ENCODE measurements at regions not wholly inside any gene's neighbourhood (a gene's known extent, or its start where the extent isn't known, plus 50 kb on each side); places are given as distances from the start of the nearest gene placed in this dataset.

DNA sequence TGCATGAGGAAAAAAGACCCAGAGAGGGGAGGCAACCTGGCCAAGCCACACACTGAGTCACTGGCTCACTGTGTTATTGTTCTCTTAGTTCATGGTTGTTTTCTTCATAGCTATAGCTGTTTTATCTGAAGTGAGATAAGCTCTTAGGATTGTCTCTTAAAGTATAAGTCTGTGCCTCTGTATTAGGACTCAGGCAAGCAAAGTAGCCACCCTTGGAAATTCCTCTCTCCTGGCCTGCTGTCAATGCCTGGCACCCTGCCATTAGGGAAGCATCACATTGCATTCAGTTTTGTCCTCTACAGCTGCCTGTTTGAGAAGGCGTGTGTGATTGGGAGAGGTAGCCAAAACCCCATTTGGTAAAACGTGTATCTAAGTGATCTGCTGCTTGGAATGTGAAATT, 147.4 kb upstream of the GLRA1 start:
- no peak overlapping the region for H2AFZ ChIP-seq
- no peaks in the 10 kb centered on the region for H3K27me3 ChIP-seq (ENCODE audit: control insufficient read depth, insufficient read depth, low read length)
- no peak overlapping the region for H3K4me3 ChIP-seq (ENCODE audit: low read depth, low read length)
- H3K4me2 ChIP-seq (ENCODE audit: low read length), result no peak overlapping the region
- H3K36me3 ChIP-seq (ENCODE audit: control insufficient read depth, insufficient read depth, low read length), result no peaks in the 10 kb centered on the region
- H3K79me2 ChIP-seq, result no peaks in the 10 kb centered on the region
- no peak overlapping the region for H3K9ac ChIP-seq
- H3K9me3 ChIP-seq (ENCODE audit: control insufficient read depth, low read length), result no peaks in the 10 kb centered on the region
- no peaks in the 10 kb centered on the region for H3K4me1 ChIP-seq
- H3K27ac ChIP-seq, result no peak overlapping the region
- TF ChIP-seq, protein P1, sequence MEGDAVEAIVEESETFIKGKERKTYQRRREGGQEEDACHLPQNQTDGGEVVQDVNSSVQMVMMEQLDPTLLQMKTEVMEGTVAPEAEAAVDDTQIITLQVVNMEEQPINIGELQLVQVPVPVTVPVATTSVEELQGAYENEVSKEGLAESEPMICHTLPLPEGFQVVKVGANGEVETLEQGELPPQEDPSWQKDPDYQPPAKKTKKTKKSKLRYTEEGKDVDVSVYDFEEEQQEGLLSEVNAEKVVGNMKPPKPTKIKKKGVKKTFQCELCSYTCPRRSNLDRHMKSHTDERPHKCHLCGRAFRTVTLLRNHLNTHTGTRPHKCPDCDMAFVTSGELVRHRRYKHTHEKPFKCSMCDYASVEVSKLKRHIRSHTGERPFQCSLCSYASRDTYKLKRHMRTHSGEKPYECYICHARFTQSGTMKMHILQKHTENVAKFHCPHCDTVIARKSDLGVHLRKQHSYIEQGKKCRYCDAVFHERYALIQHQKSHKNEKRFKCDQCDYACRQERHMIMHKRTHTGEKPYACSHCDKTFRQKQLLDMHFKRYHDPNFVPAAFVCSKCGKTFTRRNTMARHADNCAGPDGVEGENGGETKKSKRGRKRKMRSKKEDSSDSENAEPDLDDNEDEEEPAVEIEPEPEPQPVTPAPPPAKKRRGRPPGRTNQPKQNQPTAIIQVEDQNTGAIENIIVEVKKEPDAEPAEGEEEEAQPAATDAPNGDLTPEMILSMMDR (IDR thresholded peaks at IDR 0.05), result no peak

DNA sequence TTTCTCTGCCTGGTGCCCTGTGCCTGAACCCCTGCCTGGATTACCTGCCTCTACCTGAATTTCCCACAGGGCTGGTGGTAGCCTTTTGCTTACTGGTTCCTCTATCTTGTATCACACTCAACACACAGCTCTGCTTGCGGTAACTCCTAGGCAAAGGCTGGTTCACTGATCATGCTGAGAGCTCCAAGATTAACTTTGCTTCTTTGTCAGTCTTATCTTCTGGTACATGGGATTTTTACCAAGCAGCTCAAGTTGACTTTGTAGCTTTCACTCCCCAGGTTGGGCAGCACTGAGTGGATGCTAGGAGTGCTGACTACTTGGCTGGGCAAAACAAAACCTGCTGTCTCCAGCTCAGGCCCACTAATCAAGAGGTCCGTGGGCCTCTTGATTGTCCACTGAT, 145.9 kb upstream of the GLRA1 start:
- no peak overlapping the region for H3K4me2 ChIP-seq (ENCODE audit: low read length)
- H3K79me2 ChIP-seq, result no peaks in the 10 kb centered on the region
- H3K27me3 ChIP-seq (ENCODE audit: control insufficient read depth, insufficient read depth, low read length), result no peaks in the 10 kb centered on the region
- no peaks in the 10 kb centered on the region for H3K9me3 ChIP-seq (ENCODE audit: control insufficient read depth, low read length)
- H3K36me3 ChIP-seq (ENCODE audit: control insufficient read depth, insufficient read depth, low read length), result no peaks in the 10 kb centered on the region
- H3K4me3 ChIP-seq (ENCODE audit: low read depth, low read length), result no peak overlapping the region
- no peak overlapping the region for H3K9ac ChIP-seq
- TF ChIP-seq, protein P1 (IDR thresholded peaks at IDR 0.05), result no peak
- H3K27ac ChIP-seq, result no peak overlapping the region
- no peaks in the 10 kb centered on the region for H3K4me1 ChIP-seq
- H2AFZ ChIP-seq, result no peak overlapping the region

DNA sequence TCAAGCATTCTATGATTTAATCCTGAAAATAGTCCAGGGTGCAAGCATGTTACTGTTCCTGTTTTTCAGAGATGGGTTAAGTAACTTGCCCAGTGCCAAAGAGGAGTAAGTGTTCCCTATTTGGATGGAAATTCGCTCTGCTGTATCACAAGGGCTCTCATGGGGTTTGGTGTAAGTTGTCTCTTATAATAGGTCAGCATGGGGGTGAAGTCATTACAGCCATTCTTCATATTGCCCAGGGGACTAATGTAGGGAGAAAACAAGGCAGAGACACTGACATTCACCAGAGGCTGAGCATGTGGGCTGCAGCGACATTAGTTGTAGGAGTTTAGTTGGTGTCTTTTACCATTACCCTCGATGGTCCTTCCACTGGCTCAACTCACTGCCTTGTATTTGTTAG, 142.1 kb upstream of the GLRA1 start:
- Histone ChIP-seq H3K79me2 (no peaks in the 10 kb centered on the region), H3K27me3 (ENCODE audit: control insufficient read depth, insufficient read depth, low read length) (no peaks in the 10 kb centered on the region), H3K27ac (no peak overlapping the region), H3K4me2 (ENCODE audit: low read length) (no peak overlapping the region), H3K9ac (no peak overlapping the region), H3K4me3 (ENCODE audit: low read depth, low read length) (no peak overlapping the region), H3K4me1 (peaks cover 4% of the 10 kb centered on the region), H3K9me3 (ENCODE audit: control insufficient read depth, low read length) (no peaks in the 10 kb centered on the region), H3K36me3 (ENCODE audit: control insufficient read depth, insufficient read depth, low read length) (no peaks in the 10 kb centered on the region), H2AFZ (no peak overlapping the region)
- TF ChIP-seq, protein P1 (IDR thresholded peaks at IDR 0.05), result no peak

DNA sequence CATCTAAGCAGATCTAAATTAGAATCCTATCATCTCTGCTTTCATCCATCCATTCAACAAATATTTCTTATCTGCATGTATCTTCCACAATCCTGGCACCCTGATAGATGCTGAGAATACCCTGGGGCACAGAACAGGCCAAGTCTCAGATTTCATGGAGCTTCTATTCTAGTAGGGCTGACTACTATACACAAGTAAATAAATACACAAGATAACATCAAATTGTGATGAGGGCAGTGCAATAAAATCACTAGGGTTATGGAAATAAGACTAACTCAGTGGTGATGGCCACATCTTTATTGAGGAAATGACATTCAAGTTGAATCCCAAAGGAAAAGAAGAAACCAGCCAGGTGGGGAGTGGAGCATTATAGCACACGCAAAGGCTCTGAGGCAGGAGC, 138.4 kb upstream of the GLRA1 start:
- H2AFZ ChIP-seq, result no peak overlapping the region
- peaks cover 4% of the 10 kb centered on the region for H3K4me1 ChIP-seq
- H3K36me3 ChIP-seq (ENCODE audit: control insufficient read depth, insufficient read depth, low read length), result no peaks in the 10 kb centered on the region
- H3K9ac ChIP-seq, result no peak overlapping the region
- H3K27ac ChIP-seq, result no peak overlapping the region
- no peaks in the 10 kb centered on the region for H3K27me3 ChIP-seq (ENCODE audit: control insufficient read depth, insufficient read depth, low read length)
- H3K79me2 ChIP-seq, result no peaks in the 10 kb centered on the region
- H3K4me3 ChIP-seq (ENCODE audit: low read depth, low read length), result no peak overlapping the region
- no peak overlapping the region for H3K4me2 ChIP-seq (ENCODE audit: low read length)
- TF ChIP-seq, protein P1 (IDR thresholded peaks at IDR 0.05), result no peak
- H3K9me3 ChIP-seq (ENCODE audit: control insufficient read depth, low read length), result no peaks in the 10 kb centered on the region

DNA sequence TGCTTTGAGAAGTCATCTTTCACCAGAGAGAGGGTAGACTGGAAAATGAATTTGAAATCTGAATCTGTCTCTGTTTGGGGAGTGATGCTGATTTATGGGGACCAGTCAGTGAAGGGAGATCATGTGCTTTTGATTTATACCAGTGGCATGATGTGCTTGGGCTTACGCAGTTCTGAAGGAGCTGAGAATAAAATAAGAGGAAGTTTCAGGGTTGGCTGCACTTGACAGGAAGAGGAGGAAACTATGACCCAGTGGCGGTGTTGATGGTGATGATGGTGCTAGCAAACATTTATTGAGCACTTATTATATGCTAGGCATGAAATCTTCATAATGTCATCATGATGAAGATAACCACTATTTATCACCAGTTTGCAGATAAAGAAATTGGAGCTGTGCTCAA, 136.4 kb upstream of the GLRA1 start:
- H3K27ac ChIP-seq, result no peak overlapping the region
- TF ChIP-seq, protein P1 (IDR thresholded peaks at IDR 0.05), result no peak
- no peaks in the 10 kb centered on the region for H3K36me3 ChIP-seq (ENCODE audit: control insufficient read depth, insufficient read depth, low read length)
- H3K9me3 ChIP-seq (ENCODE audit: control insufficient read depth, low read length), result no peaks in the 10 kb centered on the region
- H3K27me3 ChIP-seq (ENCODE audit: control insufficient read depth, insufficient read depth, low read length), result no peaks in the 10 kb centered on the region
- no peak overlapping the region for H3K4me2 ChIP-seq (ENCODE audit: low read length)
- H3K9ac ChIP-seq, result no peak overlapping the region
- H3K4me1 ChIP-seq, result peaks cover 4% of the 10 kb centered on the region
- H2AFZ ChIP-seq, result no peak overlapping the region
- H3K79me2 ChIP-seq, result no peaks in the 10 kb centered on the region
- H3K4me3 ChIP-seq (ENCODE audit: low read depth, low read length), result no peak overlapping the region
